Activated gamma-delta T cell treated with Interleukin-2 at 50 U/mL for 16 hours (primary cell): ENCODE measurements at regions not wholly inside any gene's neighbourhood (a gene's known extent, or its start where the extent isn't known, plus 50 kb on each side); places are given as distances from the start of the nearest gene placed in this dataset.
A peak's percentile ranks its signal among the peaks of the same experiment; 100 is the strongest.

Experiments
- DNase-seq: peaks from one replicate; pipeline ENCODE4 v3.0.0-alpha.2; 2020

DNA sequence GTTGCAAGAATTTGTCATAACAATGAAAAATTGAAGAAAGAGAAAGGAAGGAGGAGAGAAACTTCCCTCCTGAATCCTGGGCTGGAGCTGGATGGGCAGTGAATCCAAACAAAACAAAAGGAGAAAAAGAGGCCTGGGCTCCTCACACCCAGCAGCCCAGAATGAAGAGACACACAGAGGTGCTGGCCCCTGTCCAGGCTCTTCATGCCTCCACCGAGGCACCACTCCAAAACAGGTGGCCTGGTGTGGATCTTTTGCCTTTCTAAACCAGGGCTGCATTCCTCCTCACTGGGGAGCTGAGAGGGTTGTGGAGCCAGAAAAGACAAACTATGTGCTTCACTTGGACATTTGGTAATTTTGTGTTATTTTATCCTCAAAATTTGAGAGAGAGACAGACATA lies 76.0 kb downstream of the FAM124B start:
- DNase-seq: no peak

DNA sequence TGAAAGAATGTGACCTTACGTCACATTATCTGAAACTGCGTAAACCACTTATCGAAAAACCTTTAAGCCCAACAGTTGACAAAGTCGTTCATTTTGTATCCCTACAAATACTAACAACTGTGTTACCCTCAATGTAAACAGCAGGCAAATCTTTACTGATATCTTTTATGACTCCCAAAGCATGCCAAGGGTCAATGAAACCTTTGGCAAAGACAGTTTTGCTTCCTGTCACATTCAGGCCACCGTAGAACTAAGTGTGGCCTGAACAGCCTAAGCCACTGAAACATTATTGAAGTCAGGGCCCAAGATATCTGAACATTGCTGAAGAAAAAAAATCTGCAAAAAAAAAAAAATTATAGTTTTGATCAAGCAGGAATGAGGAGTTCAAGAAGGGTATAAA lies 77.3 kb downstream of the FAM124B start:
- DNase-seq: no peak

DNA sequence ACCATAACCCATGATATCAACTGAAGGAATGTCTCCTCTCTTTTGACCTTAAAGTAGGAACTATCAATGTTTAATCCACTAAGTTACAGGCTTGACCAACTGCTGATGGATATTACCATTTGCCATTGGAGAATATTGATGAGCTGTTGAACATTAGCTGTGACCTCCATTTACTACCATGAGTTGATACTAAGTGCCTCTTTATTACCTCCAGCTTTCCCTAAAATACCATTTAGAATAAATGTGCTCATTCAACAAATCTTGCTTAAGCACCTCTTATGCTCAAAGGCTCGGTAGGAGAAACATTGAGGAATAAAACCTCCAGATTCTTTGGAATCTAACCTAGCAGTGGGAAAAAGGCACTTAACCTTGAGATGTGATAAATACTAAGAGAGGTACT lies 81.2 kb downstream of the FAM124B start:
- no peak for DNase-seq

DNA sequence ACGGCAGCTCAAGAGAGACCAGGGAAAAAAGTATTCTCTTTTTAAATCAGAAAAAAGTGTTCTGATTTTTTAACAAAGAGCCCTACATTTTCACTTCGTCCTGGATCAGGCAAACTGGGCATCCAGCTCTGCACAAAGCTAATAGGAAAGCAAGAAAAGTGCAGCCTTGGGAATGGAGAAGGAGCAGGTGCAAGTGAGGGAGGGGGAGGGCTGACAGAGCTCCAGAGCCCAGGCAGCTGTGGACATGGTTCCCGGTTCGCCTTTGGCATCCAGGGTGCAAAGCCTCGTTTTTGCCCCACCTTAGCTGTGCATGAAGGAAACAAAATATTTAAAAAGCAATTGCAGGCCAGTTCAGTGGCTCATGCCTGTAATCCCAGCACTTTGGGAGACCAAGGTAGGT lies 82.2 kb downstream of the FAM124B start:
- no peak for DNase-seq

DNA sequence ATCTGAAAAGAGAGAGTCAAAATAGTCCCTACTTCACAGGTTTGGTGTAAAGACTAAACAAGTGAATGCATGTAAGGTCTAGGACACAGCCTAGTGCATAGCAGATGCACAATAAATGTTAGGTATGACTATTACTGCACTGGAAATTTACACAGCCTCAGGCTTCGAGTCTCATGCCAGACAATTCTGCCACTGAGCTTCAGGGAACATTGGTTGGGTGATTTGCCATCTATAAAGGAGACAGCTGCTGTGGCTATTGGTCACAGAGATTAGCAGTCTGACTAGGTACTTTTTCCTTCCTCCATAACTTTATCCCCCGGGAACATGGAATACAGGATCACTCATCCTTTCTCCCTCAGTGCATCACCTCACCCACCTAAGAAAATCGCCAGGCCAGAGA lies 89.2 kb downstream of the FAM124B start:
- no peak for DNase-seq

DNA sequence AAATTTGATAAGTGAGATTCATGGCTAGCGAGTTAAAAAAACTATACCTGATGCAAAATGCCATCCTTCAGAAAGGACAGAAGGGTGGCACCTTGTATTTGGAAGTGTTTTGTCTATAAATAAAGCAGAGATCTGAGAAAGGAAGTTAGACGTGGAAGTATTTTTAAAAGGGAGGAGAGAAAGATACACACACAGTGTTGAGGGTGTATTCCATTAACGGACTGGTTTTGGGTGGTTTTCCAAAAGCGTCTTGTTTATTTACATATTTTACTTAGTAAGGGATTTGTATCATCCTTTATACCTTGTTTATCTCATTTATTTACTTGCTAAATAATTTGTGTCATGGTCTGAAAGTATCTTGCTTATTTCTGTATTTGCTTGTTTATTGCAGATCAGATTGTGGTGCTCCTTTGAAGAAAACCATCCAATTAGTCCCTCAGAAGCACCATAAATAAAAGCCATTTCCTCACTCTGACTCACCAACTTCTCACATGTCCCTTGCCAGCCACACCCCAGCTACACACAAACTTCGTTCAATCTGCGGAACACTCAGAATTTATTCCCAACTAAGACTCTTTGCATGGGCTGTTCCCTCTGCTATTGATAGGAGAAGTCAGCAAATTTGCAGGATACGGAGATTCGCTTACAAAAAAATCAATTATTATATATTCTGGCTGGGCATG lies 90.8 kb downstream of the FAM124B start:
- DNase-seq: no peak

DNA sequence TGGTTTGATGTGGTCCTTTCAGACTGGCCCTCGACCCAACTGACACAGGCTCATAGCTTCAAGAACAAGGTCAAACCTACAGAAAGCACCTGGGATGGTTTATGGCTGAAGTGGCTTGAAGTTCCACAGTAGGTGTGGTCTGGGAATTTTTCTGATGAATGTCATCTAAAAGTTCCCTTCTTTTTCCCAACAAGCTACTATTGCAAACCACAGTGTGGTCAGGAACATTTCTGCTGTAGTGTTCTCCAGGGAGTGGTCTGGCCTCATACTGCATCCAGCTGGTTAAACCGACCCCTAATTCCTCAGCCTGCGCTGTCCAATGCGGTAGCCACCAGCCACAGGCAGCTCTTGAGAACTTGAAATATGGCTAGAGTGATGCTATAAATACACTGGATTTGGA lies 92.7 kb downstream of the FAM124B start:
- no peak for DNase-seq

DNA sequence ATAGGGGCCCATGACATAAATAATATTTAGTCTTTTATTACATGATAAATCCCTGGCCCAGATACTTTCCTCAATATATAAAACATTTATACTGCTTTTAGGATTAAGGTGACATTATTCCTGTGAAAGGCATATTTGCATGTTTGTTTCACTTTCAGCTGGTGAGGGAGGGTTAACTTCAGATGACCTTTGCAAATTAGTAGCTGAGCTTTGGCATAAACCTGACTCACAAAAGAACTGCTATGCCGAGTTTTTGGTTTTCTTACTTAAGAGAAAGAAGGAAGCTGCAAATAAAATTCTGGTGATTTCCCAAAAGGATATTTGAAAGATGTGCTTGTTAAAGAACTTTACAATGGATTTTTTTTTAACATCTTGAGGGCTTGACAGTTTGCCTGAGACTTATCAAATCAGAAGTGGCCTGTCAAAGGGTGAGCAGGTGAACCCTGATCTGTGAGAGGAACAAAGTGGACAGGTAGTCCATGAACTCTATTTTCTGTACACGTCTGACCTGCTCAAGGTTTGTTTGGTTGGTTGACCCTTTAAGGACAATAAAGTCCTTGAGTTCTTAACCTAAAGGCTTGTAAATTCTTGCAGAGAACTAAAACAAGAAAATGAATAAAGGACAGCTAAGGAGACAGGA lies 93.5 kb downstream of the FAM124B start:
- DNase-seq: no peak

DNA sequence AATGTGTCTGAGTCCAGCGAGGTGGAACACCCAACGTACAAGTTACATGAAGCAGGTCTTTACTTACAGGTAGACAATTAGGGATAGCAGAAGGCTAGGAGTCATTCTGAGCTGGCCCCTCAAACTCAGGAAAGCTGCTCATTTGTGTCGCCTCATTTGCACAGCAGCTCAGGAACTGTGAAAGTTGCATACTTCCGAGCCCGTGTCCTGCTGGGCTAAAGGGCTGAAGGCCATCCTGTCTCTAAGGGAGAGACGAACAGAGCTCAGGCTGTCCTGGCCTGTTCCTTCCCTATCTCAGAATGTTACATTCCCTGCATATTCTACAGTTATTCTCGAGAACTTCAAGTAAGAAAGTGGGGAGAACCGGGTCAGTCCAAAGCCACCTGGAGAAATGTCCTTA lies 99.0 kb downstream of the FAM124B start:
- no peak for DNase-seq

DNA sequence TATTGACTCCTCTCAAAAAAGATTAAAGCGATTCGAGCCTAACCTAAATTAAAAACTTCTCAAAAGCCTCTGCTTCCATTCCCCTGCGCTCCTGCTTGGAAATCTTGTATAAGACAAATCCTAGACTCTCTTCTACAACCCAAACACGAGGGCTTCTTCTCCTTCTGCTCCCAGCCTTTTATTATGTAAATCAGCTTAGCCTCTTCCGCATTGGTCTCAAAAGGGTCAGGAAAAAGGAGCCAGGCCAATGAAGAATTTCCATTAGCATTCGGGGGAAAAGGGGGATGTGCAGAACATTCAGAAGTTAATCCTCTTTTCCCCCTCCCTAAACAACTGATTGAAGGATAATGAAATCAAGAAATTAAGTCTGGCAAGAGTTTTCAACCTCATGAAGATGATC lies 107.9 kb downstream of the FAM124B start:
- DNase-seq: no peak

DNA sequence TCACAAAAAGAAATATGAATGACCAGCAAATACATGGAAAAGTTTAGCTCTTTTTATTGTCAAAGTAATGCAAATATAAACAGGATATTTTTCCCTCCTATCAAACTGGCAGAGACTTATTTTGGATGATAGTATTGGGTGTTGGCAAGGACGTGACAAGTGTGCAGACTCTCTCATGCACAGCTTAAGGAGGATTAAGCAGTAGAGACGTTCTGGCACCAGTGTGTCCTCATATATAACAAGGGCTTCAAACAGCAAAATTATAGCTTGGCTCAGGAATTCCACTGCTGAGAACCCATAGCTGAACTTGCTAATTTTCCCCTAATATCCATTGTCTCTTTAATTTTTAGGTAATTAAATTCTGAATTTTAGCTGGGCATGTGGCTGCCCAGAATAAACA lies 114.4 kb downstream of the FAM124B start:
- no peak for DNase-seq

DNA sequence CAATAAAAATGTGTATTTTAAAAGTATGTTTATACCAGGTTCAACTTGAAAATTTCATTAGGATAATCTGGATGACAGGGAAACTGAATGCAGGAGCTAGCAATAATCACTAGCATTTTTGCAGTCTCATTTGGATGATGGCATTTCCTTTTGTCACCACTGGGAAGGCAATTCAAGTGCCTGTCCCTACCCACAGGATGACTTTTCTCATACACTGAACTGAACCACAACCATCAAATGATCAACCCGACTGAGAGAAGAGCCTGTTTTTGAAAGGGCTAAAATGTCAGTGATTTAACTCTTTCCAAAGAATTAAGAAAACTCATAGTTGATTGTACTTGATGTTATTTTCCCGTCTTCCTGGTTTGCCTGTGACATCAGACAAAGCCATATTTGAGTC lies 115.0 kb downstream of the FAM124B start:
- DNase-seq: no peak

DNA sequence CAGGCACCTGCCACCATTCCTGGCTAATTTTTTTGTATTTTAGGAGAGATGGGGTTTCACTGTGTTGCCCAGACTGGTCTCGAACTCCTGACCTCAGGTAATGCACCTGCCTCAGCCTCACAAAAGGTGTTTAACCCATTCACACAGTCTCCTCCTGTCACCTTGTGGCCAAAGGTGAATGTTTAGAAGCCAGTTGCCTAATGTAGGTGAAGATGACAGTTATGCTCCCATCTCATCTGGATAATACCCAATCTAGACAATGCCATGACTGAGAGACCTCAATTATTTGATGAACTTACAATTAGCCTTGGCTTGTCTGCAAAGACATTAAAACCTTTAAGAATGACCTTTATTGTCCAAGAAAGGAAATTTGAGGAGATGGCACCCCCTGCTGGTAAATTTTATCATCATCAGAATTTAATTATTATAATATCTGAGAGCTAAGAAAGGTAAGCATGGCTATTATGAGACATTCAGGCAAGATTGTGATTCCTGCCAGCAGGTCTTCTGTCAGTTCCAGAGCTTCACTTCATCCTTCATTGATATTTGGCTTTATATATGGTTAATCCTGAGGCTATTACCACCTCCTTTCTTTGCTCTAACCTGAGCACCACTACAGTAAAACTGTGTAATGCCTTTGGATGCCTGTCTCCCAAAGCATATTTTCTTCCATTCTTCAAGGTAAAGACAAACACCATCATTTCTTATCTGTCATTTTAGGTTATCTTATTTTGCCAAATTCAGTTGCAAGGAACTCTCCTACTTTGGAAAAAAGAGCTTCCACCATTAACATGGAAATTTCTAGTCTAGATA lies 117.6 kb downstream of the FAM124B start:
- DNase-seq: peak; percentile 6

DNA sequence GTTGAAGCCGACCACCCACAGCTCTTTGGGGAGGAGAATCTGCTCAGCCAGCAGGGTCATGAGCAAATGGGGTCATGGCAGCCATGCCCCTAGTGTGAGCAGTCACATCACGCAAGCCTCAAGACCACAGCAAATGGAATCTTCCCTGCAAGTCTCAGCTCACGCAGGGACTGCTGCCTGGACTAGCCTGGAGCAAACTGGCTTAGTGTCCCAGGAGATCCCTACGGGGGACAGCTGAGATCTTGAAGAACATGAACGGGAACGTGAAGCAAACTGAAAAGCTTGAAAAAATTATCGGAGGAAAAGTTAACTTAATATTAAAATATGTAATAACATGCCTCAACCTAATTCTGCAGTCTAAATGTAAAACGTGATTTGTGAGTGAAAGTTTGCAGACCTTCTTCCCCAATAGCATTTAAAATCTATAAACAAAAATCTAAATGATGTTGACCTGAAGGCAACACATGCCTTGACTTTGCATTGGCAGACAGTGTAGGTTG lies 118.4 kb downstream of the FAM124B start:
- DNase-seq: no peak

DNA sequence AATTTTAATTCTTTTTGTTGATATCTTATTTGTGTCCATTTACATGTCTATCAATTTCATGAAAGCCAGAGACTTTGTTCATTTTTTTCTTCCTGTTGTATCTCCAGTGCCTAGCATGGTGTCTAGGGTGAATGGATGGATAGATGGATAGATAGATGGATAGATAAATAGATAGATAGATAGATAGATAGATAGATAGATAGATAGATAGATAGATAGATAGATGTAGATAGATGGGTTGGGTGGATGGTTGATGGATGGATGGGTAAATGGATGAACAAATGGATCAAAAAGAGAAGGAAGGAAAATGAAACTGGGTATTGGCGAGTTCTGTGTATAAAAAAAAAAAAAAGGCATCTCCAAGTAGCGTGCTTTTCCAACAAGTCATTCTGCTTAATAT lies 120.5 kb downstream of the FAM124B start:
- no peak for DNase-seq

DNA sequence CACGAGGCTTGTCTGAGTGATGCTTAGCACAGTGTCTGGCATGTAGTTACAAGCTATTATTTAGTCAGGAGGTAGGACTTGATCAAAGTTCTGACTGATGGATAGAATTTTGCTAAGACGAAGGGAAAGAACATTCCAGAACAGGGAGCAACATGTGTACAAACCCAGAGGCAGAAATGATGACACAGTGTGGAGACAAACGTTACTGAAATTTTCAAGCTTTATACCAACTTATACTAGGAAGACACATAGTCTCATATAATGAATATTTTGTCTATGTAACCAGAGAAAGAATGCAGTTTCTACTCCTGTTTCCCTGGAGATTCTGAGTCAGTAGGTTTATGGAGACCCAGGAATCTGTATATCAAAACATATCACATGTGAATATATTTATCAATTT lies 123.4 kb downstream of the FAM124B start:
- DNase-seq: no peak

DNA sequence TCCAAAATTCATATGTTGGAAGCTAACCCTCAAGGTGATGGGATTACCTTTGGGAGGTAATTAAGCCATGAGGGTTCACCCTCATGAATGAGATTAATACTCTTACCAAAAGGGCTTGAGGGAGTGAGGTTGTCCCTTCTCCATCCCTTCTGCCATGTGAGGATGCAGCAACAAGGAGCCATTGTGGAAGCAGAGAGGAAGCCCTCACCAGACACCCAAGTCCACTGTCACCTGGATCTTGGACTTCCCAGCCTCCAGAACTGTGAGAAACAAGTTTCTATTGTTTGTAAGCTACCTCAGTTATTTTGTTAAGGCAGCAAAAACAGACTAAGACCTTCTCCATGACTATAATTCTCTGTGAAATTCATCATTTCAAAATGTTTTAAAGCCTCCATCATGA lies 125.7 kb downstream of the FAM124B start:
- DNase-seq: no peak

DNA sequence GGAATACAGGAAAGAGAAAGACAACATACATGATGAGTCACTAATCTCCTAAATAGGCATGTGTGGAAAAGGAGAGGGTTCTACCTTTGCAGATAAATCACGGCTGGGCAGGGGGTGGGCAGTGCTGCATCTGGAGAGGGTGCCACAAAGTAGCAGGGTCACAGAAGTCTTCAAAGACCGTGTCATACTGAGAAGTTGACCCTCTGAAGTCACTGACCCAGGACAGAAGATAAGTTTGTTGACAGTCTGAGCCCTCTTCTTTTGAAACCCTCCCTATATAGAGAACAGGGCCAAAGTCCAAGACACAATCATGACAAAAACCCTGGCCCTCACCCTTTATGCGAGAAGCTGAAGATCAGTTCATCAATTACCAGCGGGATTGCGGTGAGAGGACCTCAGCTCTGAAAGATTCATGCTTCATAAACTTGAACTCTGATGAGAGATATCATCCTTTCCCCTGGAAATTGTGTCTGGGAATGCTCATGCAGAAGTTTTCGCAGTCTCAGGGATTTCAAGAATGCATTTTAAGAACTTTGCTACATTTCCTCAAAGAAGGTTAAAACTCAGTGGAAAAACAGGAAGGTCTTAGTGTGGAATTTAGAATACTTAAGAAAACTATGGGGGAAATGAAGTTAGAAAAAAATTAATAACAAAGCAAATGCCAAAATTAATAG lies 129.5 kb downstream of the FAM124B start:
- no peak for DNase-seq

DNA sequence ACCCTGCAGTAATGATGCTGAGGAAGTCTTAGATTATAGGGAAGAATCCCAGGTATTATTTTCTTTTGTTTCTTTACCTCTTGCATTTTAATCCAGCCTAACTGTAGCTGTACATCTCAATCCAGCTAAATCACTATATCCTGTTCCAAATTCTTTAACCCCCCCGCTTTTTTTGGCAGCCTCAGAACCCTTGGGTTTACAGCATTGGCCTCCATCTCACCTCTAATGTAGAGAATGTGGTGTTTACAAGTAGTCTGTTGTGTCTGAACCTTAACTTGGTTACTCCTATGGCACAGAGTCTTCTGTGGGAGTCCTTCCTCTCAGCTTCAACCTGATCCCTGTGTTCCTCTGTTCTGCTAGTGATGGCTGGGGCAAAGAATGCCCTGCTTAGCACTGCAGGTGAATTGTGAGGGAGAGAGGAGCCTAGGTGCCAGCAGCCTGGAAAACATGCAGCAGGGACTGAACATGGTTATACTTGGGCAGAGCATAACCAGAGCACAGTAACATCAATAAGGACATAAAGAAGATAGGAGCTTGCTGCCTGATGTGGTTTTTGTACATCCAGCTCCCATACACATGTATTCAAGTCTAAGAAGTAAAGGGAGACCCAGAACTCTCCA lies 130.2 kb downstream of the FAM124B start:
- no peak for DNase-seq

DNA sequence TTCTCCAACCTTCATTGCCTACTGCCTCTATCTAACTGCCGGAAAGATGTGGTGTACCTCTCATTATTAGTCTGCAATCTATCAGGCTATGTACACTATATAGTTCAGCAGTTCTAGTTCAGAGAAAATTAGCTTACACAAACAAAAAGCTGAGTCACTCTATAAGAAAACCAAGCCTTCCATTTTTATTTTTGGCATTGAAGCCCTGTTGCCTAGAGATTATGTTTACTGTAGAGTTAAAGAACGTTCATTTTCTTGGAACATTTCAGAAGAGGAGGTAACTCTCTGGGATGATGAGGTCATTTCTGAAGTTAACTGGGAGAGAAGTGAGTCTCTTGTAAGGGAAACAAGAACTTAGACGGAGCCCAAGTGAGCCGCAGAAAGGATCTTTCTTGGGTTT lies 133.5 kb downstream of the FAM124B start:
- DNase-seq: no peak

DNA sequence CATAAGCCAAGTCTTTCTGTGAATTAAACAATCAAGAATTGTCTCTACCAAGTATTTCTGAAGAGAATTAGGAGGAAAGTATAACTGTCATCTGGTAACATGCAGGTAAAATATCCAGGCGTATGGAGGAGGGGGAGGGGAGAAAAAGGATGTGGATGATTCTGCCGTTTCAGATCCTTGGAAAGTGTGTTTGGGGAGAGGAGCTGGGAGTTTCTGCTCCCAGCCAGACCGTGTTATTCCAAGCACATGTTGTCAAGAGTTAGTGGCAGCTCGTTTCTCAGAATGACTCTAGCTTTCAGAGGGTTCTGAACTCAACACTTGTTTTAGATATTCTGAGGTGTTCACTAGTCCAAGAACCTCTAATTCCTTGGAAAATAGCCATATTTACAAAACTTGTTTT lies 137.6 kb downstream of the FAM124B start:
- DNase-seq: no peak

DNA sequence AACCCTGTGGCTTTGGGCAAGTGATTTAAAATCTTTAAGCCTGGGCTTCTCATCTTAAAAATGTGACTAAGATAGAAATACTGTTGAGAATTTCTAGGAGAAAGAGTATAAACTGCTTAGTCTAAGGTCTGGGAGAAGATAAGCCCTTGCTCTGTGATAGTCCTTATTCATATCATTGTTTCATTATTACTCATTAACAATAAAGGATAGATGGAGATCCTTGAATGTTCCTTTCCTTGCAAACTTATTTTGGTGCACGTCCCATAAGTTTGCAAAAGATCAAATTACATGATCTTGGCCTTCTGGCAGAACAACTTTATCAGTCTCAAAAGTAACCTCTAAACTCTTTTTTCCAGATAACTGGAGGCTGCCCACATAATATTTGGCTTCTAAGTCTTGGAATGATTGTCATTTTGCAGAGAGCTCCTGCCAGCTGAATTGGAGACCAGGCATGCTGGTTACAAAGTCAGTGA lies 138.3 kb downstream of the FAM124B start:
- DNase-seq: no peak

DNA sequence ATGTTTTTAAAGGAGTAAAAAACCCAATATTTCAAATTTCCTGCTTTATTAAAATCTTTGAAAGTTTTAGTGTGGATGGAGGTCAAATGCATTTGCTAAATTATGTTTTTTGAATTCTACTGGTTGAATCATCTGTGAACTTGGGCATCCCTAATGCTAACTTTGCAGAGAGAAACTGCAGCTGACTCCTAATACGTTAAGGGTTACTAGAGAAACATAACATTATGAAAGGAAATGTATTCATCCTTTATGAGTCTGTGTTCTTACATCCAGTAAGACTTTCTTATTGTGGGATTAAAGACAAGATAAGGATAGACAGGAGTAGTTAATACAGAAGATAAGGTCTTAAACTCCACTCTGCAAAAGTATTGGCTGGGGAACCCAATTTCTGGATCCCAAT lies 140.6 kb downstream of the FAM124B start:
- DNase-seq: no peak
